Stomach (tissue), 8 donors: ENCODE measurements at regions not wholly inside any gene's neighbourhood (a gene's known extent, or its start where the extent isn't known, plus 50 kb on each side); places are given as distances from the start of the nearest gene placed in this dataset.

ENCODE experiments used
- DNase-seq, 2 donors: peaks; one replicate each; pipeline versions ENCODE4 v3.0.0 to v3.0.0-alpha.2; 2013 to 2019
- H3K27ac ChIP-seq, 5 donors: fragments of 200-600 bp in 4 of 5; sonication (generic) in 4 of 5; one replicate each; pipeline ENCODE4 v1.5.1; 2013 to 2019; ENCODE audit warnings: mild to moderate bottlenecking in 1 of 5, moderate library complexity in 1 of 5
- H3K27me3 ChIP-seq, 3 donors: fragments of 200-600 bp; sonication (generic); one replicate each; pipeline ENCODE4 v1.5.1; 2017 to 2019; ENCODE audit warnings: mixed run types in 1 of 3
- H3K36me3 ChIP-seq, 4 donors: fragments of 200-600 bp; sonication (generic); 1 replicate in 3 of 4; 2 replicates in 1 of 4; pipeline ENCODE4 v1.5.1; 2016 to 2019
- H3K4me1 ChIP-seq, 4 donors: fragments of 200-600 bp; sonication (generic); one replicate each; pipeline ENCODE4 v1.5.1; 2016 to 2019
- H3K4me3 ChIP-seq, 4 donors: fragments of 200-600 bp; sonication (generic) in 3 of 4; one replicate each; pipeline ENCODE4 v1.5.1; 2016 to 2019; ENCODE audit warnings: mild to moderate bottlenecking in 1 of 4
- H3K9me3 ChIP-seq, 4 donors: fragments of 200-600 bp; sonication (generic); one replicate each; pipeline ENCODE4 v1.5.1; 2016 to 2019
- EP300 ChIP-seq: sonication (generic); formaldehyde crosslinking; IDR thresholded peaks from one replicate; pipeline ENCODE4 v1.6.1; 2017; ENCODE audit warnings: antibody characterized with exemption
- POLR2A ChIP-seq, 4 donors: fragments of 450-650 bp; IDR thresholded peaks; one replicate each; pipeline ENCODE4 v1.6.1; 2016; ENCODE audit warnings: antibody characterized with exemption in 4 of 4, control low read depth in 2 of 4, mild to moderate bottlenecking in 1 of 4, moderate library complexity in 1 of 4
- POLR2AphosphoS5 ChIP-seq, 3 donors: sonication (generic); formaldehyde crosslinking; IDR thresholded peaks; one replicate each; pipeline ENCODE4 v1.6.1; 2016; ENCODE audit warnings: antibody characterized with exemption in 3 of 3
- WGBS, 5 donors: extraction: QIAGEN DNeasy Blood & Tissue Kit in 3 of 5; methylation state at CpG; one replicate each; pipeline versions ENCODE4 v1.1.5 to v1.1.7; 2013 to 2018; 5-methylcytosine and 5-hydroxymethylcytosine counted together
- intact Hi-C: fragments of 100-400 bp; cut with DNase I; formaldehyde crosslinking; loops from one replicate; pipeline ENCODE4 v1.15.1; 2023; ENCODE audit warnings: low total_unique reads
- TF ChIP-seq, protein P1 (sequence below), 7 experiments: fragments of 450-650 bp in 4 of 7; fragments of 200-600 bp in 3 of 7; sonication (generic) in 3 of 7; IDR thresholded peaks; one replicate each; pipeline ENCODE4 v1.5.1; 2016 to 2019; ENCODE audit warnings: antibody characterized with exemption in 7 of 7, control low read depth in 2 of 7, mild to moderate bottlenecking in 1 of 7
- donor health status: healthy with polysubstance abuse.
- donor health status: Bipolar disorder and iron deficiency.
- donor health status: healthy.

- H3K27me3 ChIP-seq: no peaks in the 10 kb centered on the region
- H3K4me3 ChIP-seq: no peak overlapping the region
- H3K36me3 ChIP-seq: no peaks in the 10 kb centered on the region
- no peaks in the 10 kb centered on the region for H3K9me3 ChIP-seq
- H3K4me1 ChIP-seq: no peaks in the 10 kb centered on the region
- 62 to 73% (median 66%) methylated on average over 3 of the region's 3 CpGs for WGBS, 5 donors
- intact Hi-C loops: no loop called here
- H3K27ac ChIP-seq: no peak overlapping the region
- no peak for DNase-seq
- no peak for TF ChIP-seq EP300
- no peak for TF ChIP-seq POLR2A (IDR thresholded peaks at IDR 0.05)
- TF ChIP-seq, protein P1, sequence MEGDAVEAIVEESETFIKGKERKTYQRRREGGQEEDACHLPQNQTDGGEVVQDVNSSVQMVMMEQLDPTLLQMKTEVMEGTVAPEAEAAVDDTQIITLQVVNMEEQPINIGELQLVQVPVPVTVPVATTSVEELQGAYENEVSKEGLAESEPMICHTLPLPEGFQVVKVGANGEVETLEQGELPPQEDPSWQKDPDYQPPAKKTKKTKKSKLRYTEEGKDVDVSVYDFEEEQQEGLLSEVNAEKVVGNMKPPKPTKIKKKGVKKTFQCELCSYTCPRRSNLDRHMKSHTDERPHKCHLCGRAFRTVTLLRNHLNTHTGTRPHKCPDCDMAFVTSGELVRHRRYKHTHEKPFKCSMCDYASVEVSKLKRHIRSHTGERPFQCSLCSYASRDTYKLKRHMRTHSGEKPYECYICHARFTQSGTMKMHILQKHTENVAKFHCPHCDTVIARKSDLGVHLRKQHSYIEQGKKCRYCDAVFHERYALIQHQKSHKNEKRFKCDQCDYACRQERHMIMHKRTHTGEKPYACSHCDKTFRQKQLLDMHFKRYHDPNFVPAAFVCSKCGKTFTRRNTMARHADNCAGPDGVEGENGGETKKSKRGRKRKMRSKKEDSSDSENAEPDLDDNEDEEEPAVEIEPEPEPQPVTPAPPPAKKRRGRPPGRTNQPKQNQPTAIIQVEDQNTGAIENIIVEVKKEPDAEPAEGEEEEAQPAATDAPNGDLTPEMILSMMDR (IDR thresholded peaks at IDR 0.05): no peak
- TF ChIP-seq POLR2AphosphoS5 (IDR thresholded peaks at IDR 0.05): no peak
Measured at GRCh38 chr21:24403221-24403620, 1204.1 kb downstream of the MRPL39 start.

DNA sequence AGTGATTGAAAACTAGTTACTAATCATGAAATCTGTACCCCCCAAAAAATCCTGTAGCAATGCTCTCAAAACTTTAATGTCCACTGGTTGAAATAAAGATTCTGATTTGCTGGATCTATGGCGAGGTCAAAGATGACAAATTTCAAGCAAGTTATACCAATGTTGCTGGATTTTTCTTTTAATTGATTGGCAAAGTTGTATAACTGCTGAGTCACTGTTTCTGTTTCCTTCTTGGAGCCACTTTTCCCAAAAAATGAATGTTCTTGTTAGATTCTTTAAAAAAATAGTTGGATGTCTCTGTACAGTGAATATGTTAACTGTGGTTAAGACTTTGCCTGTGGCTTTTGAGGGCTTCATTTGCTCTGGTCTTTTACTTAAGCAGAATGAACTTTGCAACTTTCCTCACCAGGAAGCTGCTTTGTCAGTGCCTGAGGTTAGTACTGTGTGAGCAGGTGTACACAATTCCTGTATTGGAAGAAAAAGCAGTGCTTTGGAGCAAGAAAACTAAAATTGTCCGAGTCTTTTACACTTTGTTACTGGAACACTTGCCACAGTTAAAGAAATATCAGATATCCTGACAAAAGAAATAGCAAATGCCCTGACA, 1211.9 kb downstream of the MRPL39 start:
- Histone ChIP-seq H3K4me1 (no peaks in the 10 kb centered on the region), H3K27me3 (no peaks in the 10 kb centered on the region), H3K36me3 (no peaks in the 10 kb centered on the region), H3K9me3 (no peaks in the 10 kb centered on the region), H3K27ac (no peak overlapping the region), H3K4me3 (no peak overlapping the region)
- TF ChIP-seq, protein P1 (IDR thresholded peaks at IDR 0.05): no peak
- no peak for TF ChIP-seq POLR2A (IDR thresholded peaks at IDR 0.05)
- no peak for TF ChIP-seq EP300
- no peak for TF ChIP-seq POLR2AphosphoS5 (IDR thresholded peaks at IDR 0.05)
- peak in 1 of 2 donors; percentile 16 for DNase-seq
- intact Hi-C loops: no loop called here
- 30 to 44% (median 34%) methylated on average over 2 of the region's 2 CpGs for WGBS, 5 donors

DNA sequence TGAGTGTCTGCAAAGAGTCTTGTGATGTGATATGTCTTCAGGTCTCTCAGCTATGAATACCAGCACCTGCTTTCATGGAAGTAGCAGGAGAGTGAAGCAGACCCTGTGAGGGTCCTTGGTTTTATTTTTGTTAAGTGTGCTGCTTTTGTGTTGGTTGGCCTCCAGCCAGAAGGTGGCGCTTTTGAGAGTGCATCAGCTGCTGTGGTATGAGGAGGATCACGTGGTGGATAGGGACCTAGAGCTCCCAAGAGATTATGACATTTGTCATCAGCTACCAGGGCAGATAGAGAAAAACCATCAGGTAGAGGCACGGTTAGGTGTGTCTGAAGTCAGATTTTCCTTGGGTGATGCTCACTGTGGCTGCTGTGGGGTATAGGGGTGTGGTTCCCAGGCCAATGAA, 1232.1 kb downstream of the MRPL39 start:
- H3K36me3 ChIP-seq: no peaks in the 10 kb centered on the region
- no peak for DNase-seq
- H3K9me3 ChIP-seq: peaks cover 0 to 12% (median 0%) of the 10 kb centered on the region in 4 donors
- H3K27me3 ChIP-seq: no peaks in the 10 kb centered on the region
- 50 to 65% (median 57%) methylated on average over 2 to 3 of the region's 3 CpGs for WGBS, 5 donors
- H3K27ac ChIP-seq: no peak overlapping the region
- intact Hi-C loops: no loop called here
- H3K4me3 ChIP-seq: no peak overlapping the region
- no peaks in the 10 kb centered on the region for H3K4me1 ChIP-seq
- TF ChIP-seq POLR2A (IDR thresholded peaks at IDR 0.05): no peak
- no peak for TF ChIP-seq EP300
- TF ChIP-seq, protein P1 (IDR thresholded peaks at IDR 0.05): no peak
- TF ChIP-seq POLR2AphosphoS5 (IDR thresholded peaks at IDR 0.05): no peak

DNA sequence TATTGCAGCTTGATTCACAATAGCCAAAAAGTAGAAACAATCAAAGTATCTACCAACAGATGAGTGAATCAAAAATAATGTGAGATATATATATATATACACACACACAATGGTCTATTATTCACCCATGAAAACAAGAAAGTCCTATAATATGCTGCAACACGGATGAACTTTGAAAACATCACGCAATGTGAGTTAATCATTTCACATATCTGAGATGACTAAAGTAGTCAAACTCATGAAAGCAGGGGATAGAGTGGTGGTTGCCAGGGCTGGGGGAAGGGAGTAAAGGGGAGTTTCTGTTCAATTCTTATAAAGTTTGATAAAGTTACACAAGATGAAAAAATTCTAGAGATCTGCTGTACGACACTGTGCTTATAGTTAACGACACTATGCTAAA, 1234.8 kb downstream of the MRPL39 start:
- intact Hi-C loops: no loop called here
- no peak for DNase-seq
- H3K9me3 ChIP-seq: no peaks in the 10 kb centered on the region
- no peaks in the 10 kb centered on the region for H3K27me3 ChIP-seq
- H3K27ac ChIP-seq: no peak overlapping the region
- H3K36me3 ChIP-seq: no peaks in the 10 kb centered on the region
- H3K4me3 ChIP-seq: no peak overlapping the region
- 81 to 92% (median 90%) methylated on average over 4 of the region's 4 CpGs for WGBS, 5 donors
- TF ChIP-seq POLR2AphosphoS5 (IDR thresholded peaks at IDR 0.05) (no peak), EP300 (no peak), POLR2A (IDR thresholded peaks at IDR 0.05) (no peak)
- TF ChIP-seq, protein P1 (IDR thresholded peaks at IDR 0.05): no peak
- no peaks in the 10 kb centered on the region for H3K4me1 ChIP-seq
